ENCODE measurements at regions not wholly inside any gene's neighbourhood (a gene's known extent, or its start where the extent isn't known, plus 50 kb on each side); places are given as distances from the start of the nearest gene placed in this dataset.
"Not testable (repeated sequence)": the region's sequence is repeated elsewhere in the genome, so short reads cannot be mapped to it uniquely, and the experiment has no call there.

DNA sequence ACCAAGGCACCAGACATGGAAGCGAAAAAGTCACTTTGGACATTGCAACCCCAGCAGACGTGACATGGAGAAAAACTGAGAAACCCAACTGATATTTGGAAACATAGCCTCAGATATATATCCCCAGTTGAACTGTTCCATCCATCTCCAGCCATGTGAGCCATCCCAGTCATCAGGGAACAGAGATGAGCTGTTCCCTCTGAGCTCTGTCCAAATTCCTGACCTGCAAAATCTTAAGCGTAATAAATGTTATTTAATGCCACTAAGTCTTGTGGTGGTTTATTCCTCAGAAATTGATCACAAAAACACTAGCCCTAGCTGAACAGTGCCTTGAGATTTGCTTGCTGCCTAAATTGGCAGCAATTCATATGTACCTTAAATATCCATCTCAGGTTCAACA lies 182.8 kb downstream of the NRP2 start:
- no peak for DNase-seq (ENCODE audit: low read depth)

DNA sequence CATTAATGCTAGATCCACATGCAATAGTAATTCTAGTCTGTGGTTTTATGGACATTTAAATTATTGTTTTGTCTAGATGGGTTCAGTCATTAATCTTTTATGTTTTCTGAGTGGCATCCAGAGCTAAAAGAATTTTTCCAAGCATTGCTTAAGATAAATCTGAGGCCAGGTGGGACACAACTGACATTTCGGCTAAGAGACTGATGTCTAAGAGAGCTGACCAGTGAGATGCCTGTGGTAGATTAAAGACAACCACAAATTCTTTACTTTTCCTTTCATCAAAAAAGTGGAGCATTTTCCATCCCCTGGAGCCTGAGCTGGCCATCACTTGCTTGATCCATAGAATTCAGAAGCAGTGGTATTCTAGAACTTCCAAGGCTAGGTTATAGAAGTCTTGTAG lies 182.2 kb downstream of the NRP2 start:
- DNase-seq (ENCODE audit: low read depth): no peak

DNA sequence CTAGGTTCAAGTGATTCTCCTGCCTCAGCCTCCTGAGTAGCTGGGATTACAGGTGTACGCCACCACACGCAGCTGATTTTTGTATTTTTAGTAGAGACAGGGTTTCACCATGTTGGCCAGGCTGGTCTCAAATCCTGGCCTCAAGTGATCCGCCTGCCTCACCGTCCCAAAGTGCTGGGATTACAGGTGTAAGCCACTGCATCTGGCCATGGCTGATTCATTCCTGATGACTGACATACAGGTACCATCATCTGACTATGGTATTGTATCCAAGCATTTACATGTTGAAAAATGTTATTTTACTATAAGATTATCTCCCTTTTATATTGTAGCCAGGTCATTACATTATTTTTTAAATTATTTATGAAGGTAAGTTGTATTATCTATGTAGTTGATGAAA lies 180.5 kb downstream of the NRP2 start:
- not testable (repeated sequence) for DNase-seq (ENCODE audit: low read depth)

DNA sequence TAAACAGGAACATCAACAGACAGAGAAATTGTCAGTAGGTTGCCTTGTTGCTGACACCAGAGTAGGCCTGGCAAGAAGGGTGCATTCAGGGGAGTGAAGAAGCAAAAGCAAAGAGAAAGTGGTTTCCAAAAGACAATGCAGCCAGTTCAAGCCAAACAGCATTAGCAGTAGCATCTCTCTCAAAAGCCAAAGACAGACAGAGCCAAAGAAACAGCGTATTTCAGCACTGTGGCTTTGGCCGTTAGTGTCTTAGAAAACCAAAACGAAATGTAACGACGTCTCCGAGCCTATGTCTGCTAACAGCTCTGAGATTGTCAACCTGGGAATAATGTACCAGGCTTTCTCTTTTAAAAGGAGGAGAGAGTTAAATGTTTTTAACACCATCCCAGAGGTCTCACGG lies 178.6 kb downstream of the NRP2 start:
- no peak for DNase-seq (ENCODE audit: low read depth)

DNA sequence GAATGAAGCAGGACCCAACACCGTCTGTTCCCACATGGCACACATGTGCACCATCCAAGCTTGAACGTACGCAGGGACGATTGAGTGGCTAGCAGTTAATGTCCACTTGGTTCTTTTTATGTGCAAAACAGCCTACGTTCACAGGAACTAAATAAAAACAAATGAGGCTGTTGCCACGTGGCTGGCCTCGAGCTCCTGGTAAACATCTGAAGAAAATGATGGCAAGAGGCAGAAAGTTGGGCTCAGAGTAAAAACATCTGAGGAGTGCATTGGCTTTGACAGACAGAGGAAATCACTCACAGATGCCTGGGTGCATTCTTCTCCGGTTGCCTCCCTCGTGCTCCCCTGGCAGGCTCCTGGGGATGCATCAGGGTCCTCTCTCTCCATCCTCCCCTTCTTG lies 177.9 kb downstream of the NRP2 start:
- DNase-seq (ENCODE audit: low read depth): no peak

DNA sequence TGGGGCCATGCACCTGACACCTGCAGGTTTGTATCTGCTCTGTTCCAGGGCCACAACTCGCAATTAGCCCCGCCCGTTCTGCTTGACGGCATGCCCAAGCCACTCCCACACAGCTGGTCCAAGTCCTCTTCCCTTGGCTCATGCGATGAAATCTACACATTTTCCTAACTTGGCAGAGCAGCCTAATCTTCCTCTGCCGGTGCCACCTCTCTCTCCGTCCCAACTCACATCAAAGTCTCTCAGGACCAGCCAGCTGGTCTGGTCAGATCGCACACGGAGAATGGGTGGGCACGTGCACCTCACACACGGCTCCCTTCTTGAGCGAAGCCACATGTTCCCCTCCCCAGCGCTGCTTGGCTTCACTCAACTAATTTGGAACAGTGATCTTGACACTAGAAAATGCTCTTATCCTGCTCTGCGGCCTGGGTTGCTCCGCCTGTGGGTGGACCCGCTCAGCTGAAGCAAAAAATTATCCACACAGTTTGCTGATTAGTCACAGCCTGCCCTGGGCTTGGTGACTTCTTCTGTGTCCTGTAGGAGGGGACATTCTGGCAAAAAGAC lies 176.7 kb downstream of the NRP2 start:
- DNase-seq (ENCODE audit: low read depth): no peak

DNA sequence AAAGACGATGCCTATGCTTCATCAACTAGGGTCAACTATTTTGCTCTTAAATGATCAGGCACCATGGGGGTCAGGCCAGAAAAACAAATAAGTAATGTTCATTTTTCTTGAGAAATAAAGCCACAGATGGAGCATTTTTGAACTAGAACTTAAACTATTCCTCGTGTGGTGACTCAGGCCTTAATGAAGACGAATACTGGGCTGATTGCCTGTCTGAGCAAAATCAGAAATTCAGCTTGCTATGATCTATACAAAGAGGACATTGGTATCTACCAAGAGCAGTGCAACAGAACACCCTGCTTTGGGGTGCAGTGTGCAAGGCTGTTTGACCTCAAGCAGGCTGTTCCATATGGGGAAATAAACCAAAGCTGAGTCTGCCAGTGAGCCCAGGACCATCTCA lies 176.0 kb downstream of the NRP2 start:
- no peak for DNase-seq (ENCODE audit: low read depth)

DNA sequence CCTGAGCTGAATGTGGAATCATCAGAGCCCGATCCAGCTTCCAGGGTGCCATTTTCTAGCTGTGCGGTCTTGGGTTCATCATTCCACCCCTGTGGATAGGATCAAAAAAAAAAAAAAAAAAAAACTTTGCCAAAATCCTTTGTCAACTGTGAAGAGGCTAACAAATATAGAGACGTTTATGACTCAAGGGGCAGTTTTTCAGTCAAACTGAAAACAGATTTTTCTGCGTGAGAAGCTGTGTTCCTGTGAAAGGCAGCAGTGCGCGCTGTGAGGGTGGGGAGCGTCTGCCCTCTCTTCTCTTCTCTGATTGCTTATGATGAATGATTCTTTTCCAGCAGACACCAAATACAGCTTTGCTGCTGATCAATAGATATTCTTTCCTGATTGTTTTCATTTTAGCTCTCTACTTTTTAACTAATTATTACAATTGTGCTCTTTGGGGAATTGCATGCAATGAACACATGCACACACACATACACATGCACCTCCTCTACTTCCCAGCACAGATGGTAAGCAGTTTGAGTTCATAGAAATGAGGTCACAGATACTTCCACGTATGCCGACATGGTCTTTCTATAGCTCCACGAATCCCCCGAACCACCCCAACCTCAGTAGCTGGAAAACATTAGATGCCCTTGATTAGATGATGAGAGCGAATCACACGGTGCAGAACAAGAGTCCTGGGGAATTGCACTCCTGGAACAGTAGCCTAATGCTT lies 175.4 kb downstream of the NRP2 start:
- DNase-seq (ENCODE audit: low read depth): no peak

DNA sequence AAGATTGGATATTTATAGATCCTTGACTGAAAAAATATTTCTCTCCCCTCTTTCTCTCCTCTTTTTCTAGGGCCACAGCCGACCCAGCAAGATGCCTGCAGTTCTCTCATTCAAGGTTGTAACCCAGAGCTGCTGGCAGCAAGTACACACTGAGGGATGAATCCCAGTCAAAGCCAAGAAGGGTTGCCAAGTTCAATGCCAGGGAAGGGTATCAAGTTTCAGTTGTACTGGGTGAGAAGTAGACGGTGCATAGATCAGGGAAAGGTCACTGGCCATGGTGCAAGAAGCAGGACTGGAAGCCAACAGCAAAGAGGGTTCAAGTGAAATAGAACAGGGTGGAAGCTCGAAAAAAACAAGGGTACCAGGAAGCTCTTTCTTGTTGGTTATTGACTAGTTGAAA lies 170.2 kb downstream of the NRP2 start:
- no peak for DNase-seq (ENCODE audit: low read depth)

DNA sequence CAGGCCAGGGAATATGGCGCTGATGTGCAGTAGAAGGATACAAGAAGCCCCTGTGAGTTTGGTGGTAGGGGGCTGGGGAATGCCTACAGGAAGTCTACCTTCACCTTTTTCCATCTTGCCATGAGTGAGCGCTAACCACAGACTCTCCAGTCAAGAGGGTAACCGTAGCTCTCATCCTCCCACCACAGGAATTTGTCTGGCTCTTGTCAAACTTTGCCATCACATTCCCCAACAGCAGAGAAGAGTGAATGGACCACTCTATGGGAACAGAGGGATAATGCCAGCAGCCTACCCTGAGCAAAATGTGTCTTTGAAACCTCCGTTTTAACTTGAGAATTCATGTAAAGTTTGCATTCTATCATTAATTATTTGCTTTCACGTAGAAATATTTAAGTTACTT lies 168.3 kb downstream of the NRP2 start:
- DNase-seq (ENCODE audit: low read depth): no peak

DNA sequence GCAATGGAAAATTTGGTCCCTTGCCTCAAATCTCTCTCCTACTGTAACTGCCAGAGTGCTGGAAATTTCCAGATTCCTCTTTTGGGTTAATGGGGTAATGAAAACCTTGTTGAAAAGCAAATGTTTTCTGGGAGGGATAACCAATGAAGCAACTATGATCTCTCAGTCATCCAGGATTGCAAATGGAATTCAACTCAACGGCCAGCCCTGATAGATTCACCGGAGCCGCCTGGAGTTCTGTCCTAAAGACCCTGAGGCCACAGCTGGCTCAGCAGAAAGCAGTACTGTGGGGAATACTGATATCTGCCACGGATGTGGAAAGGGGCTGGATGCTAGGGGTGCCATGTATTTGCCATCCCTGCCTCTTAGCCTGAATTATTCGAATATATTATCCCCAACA lies 167.8 kb downstream of the NRP2 start:
- DNase-seq (ENCODE audit: low read depth): no peak

DNA sequence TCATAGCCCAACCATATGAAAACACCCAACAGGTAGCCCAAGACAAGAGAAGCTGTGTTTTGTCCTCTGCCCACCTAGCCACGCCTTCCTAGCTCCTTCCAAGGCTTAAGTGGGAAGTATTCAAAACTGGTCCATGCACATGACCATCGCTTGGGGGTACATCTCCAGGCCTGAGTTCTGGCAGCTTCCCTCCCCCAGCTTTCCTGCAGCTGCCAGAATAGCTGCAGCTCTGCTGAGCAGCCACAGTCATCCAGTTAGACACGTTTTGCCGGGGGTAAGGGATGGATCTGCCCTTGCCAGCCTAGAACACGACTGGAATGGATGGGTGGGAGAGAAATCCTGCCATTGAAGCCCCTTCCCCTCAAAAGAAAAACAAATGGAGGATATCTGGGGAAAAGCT lies 166.8 kb downstream of the NRP2 start:
- DNase-seq (ENCODE audit: low read depth): no peak

DNA sequence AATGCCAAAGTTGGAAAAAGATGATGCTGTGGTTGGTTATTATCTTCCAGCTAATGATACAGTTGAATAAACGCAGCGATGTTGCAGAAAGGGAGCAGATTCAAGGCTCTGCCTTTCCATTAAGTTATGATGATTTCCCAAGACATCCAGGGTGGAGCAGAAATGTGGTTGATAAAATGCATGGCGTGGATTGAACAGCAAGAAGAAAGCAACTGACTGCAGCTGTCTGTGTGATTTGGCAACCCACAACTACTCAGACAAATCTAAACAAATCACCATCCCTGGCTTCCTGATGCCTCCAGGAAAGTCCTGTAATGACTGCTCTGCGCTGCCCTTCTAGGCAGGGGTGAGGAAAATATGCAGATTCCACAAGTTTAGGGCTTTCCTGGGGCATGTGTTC lies 166.3 kb downstream of the NRP2 start:
- DNase-seq (ENCODE audit: low read depth): no peak
